Brain microvascular endothelial cell (primary cell): ENCODE measurements at regions not wholly inside any gene's neighbourhood (a gene's known extent, or its start where the extent isn't known, plus 50 kb on each side); places are given as distances from the start of the nearest gene placed in this dataset.
A peak's percentile ranks its signal among the peaks of the same experiment; 100 is the strongest.

Source experiments
- DNase-seq: peaks from one replicate; pipeline ENCODE4 v3.0.0-alpha.2; 2020
- H3K27ac ChIP-seq: fragments of 250-450 bp; sonication (Bioruptor Pico); 2 replicates; pipeline ENCODE4 v1.5.1; 2020; ENCODE audit warnings: mild to moderate bottlenecking, moderate library complexity
- H3K27me3 ChIP-seq: fragments of 250-450 bp; sonication (Bioruptor Pico); replicated peaks from 2 replicates; pipeline ENCODE4 v1.5.1; 2020; ENCODE audit warnings: mild to moderate bottlenecking
- H3K36me3 ChIP-seq: fragments of 250-450 bp; sonication (Bioruptor Pico); replicated peaks from 2 replicates; pipeline ENCODE4 v1.5.1; 2020; ENCODE audit warnings: mild to moderate bottlenecking
- H3K4me3 ChIP-seq: 2 replicates; pipeline ENCODE4 v1.5.1; 2011; ENCODE audit warnings: low read depth, mild to moderate bottlenecking, control low read depth, low read length, moderate library complexity
- CTCF ChIP-seq: IDR thresholded peaks from 2 replicates; pipeline ENCODE4 v1.5.1; 2011; ENCODE audit warnings: low read depth, mild to moderate bottlenecking, moderate library complexity, low read length, control low read depth, inconsistent platforms; ENCODE audit errors: missing control alignments
- in situ Hi-C: cut with HindIII; loops from 2 replicates; pipeline ENCODE4 v1.10.0; 2017; ENCODE audit warnings: low sequenced_read_pairs, low pct_ligation_motif_present

GRCh38 chr9:3746296-3747275 lies 220.8 kb upstream of the RFX3 start:
- no peak overlapping the region for H3K27ac ChIP-seq
- no peaks in the 10 kb centered on the region for H3K36me3 ChIP-seq
- TF ChIP-seq CTCF = no peak
- in situ Hi-C loops = no loop called here
- H3K27me3 ChIP-seq = no peaks in the 10 kb centered on the region
- H3K4me3 ChIP-seq = no peak overlapping the region
- DNase-seq = peak; percentile 46

GRCh38 chr9:3743901-3744413 lies 218.2 kb upstream of the RFX3 start:
- no peak overlapping the region for H3K4me3 ChIP-seq
- no peaks in the 10 kb centered on the region for H3K36me3 ChIP-seq
- DNase-seq = no peak
- TF ChIP-seq CTCF = no peak
- no peaks in the 10 kb centered on the region for H3K27me3 ChIP-seq
- H3K27ac ChIP-seq = no peak overlapping the region
- in situ Hi-C loops = no loop called here

- no peak for DNase-seq
- Histone ChIP-seq H3K4me3 (no peak overlapping the region), H3K36me3 (no peaks in the 10 kb centered on the region), H3K27ac (no peak overlapping the region), H3K27me3 (no peaks in the 10 kb centered on the region)
- in situ Hi-C loops = no loop called here
- no peak for TF ChIP-seq CTCF
These were observed 216.8 kb upstream of the RFX3 start for GRCh38 chr9:3742586-3742985.

GRCh38 chr9:3741729-3742128 lies 215.9 kb upstream of the RFX3 start:
- no peak overlapping the region for H3K4me3 ChIP-seq
- in situ Hi-C loops = no loop called here

GRCh38 chr9:3740690-3741419 lies 215.1 kb upstream of the RFX3 start:
- Histone ChIP-seq H3K4me3 (no peak overlapping the region), H3K27me3 (no peaks in the 10 kb centered on the region), H3K27ac (no peak overlapping the region), H3K36me3 (no peaks in the 10 kb centered on the region)
- in situ Hi-C loops = no loop called here
- no peak for TF ChIP-seq CTCF
- DNase-seq = no peak

More at GRCh38 chr9:3741729-3742128, 215.9 kb upstream of the RFX3 start:
- Histone ChIP-seq H3K36me3 (no peaks in the 10 kb centered on the region), H3K27ac (no peak overlapping the region), H3K27me3 (no peaks in the 10 kb centered on the region)
- no peak for DNase-seq
- no peak for TF ChIP-seq CTCF
